ENCODE measurements at regions not wholly inside any gene's neighbourhood (a gene's known extent, or its start where the extent isn't known, plus 50 kb on each side); places are given as distances from the start of the nearest gene placed in this dataset.
"Not testable (repeated sequence)": the region's sequence is repeated elsewhere in the genome, so short reads cannot be mapped to it uniquely, and the experiment has no call there.

- no peak for DNase-seq (ENCODE audit: low spot score in 2 of 2)
- Mint-ChIP-seq H3K9me3 (peaks cover 30% of the 10 kb centered on the region), H3K36me3 (ENCODE audit: insufficient read depth) (peaks cover 3% of the 10 kb centered on the region), H3K27me3 (peaks cover 12% of the 10 kb centered on the region), H3K4me3 (no peak overlapping the region), H3K4me1 (no peaks in the 10 kb centered on the region), H3K27ac (ENCODE audit: low read depth) (no peak overlapping the region)
- no peak for ATAC-seq (replicated peaks; ENCODE audit: extremely low read depth, poor library complexity, severe bottlenecking)
Observed at GRCh38 chr5:82975812-82976211, 101.4 kb downstream of the TMEM167A start.

GRCh38 chr5:82975396-82975795 is 101.8 kb downstream of the TMEM167A start:
- ATAC-seq (replicated peaks; ENCODE audit: extremely low read depth, poor library complexity, severe bottlenecking) (no peak), DNase-seq (ENCODE audit: low spot score in 2 of 2) (no peak)
- Mint-ChIP-seq H3K4me1 (no peaks in the 10 kb centered on the region), H3K36me3 (ENCODE audit: insufficient read depth) (peaks cover 3% of the 10 kb centered on the region), H3K9me3 (peaks cover 30% of the 10 kb centered on the region), H3K27me3 (peaks cover 12% of the 10 kb centered on the region), H3K4me3 (no peak overlapping the region), H3K27ac (ENCODE audit: low read depth) (no peak overlapping the region)

GRCh38 chr5:82974346-82974745 is 102.8 kb downstream of the TMEM167A start:
- not testable (repeated sequence) for H3K27me3 Mint-ChIP-seq; H3K4me1 Mint-ChIP-seq; H3K36me3 Mint-ChIP-seq (ENCODE audit: insufficient read depth); DNase-seq (ENCODE audit: low spot score in 2 of 2); H3K4me3 Mint-ChIP-seq; H3K27ac Mint-ChIP-seq (ENCODE audit: low read depth); ATAC-seq (replicated peaks; ENCODE audit: extremely low read depth, poor library complexity, severe bottlenecking)
- peaks cover 27% of the 10 kb centered on the region for H3K9me3 Mint-ChIP-seq

GRCh38 chr5:82971901-82972300 is 105.3 kb downstream of the TMEM167A start:
- Mint-ChIP-seq H3K36me3 (ENCODE audit: insufficient read depth) (peaks cover 3% of the 10 kb centered on the region), H3K4me1 (no peaks in the 10 kb centered on the region), H3K27ac (ENCODE audit: low read depth) (no peak overlapping the region), H3K27me3 (no peaks in the 10 kb centered on the region), H3K4me3 (no peak overlapping the region), H3K9me3 (peaks cover 22% of the 10 kb centered on the region)
- no peak for ATAC-seq (replicated peaks; ENCODE audit: extremely low read depth, poor library complexity, severe bottlenecking)
- DNase-seq (ENCODE audit: low spot score in 2 of 2) = no peak

- peaks cover 17% of the 10 kb centered on the region for H3K9me3 Mint-ChIP-seq
- not testable (repeated sequence) for ATAC-seq (replicated peaks; ENCODE audit: extremely low read depth, poor library complexity, severe bottlenecking); H3K27me3 Mint-ChIP-seq; H3K27ac Mint-ChIP-seq (ENCODE audit: low read depth); H3K4me3 Mint-ChIP-seq; H3K36me3 Mint-ChIP-seq (ENCODE audit: insufficient read depth); H3K4me1 Mint-ChIP-seq; DNase-seq (ENCODE audit: low spot score in 2 of 2)
Observed at GRCh38 chr5:82971034-82971806, 106.0 kb downstream of the TMEM167A start.

- H3K4me1 Mint-ChIP-seq; H3K4me3 Mint-ChIP-seq; H3K9me3 Mint-ChIP-seq; H3K36me3 Mint-ChIP-seq (ENCODE audit: insufficient read depth); H3K27ac Mint-ChIP-seq (ENCODE audit: low read depth); ATAC-seq (replicated peaks; ENCODE audit: extremely low read depth, poor library complexity, severe bottlenecking); H3K27me3 Mint-ChIP-seq; DNase-seq (ENCODE audit: low spot score in 2 of 2): not testable (repeated sequence)
Observed at GRCh38 chr5:82969221-82969976, 107.8 kb downstream of the TMEM167A start.

GRCh38 chr5:82967072-82967471 is 110.1 kb downstream of the TMEM167A start:
- no peaks in the 10 kb centered on the region for H3K27me3 Mint-ChIP-seq
- no peaks in the 10 kb centered on the region for H3K4me1 Mint-ChIP-seq
- no peak for ATAC-seq (replicated peaks; ENCODE audit: extremely low read depth, poor library complexity, severe bottlenecking)
- H3K9me3 Mint-ChIP-seq = no peaks in the 10 kb centered on the region
- no peak overlapping the region for H3K27ac Mint-ChIP-seq (ENCODE audit: low read depth)
- H3K4me3 Mint-ChIP-seq = no peak overlapping the region
- no peak for DNase-seq (ENCODE audit: low spot score in 2 of 2)
- H3K36me3 Mint-ChIP-seq (ENCODE audit: insufficient read depth) = peaks cover 3% of the 10 kb centered on the region

GRCh38 chr5:82959466-82959865 is 117.7 kb downstream of the TMEM167A start:
- Mint-ChIP-seq H3K9me3 (peaks cover 18% of the 10 kb centered on the region), H3K4me3 (no peak overlapping the region), H3K4me1 (no peaks in the 10 kb centered on the region), H3K36me3 (ENCODE audit: insufficient read depth) (no peaks in the 10 kb centered on the region), H3K27me3 (no peaks in the 10 kb centered on the region), H3K27ac (ENCODE audit: low read depth) (no peak overlapping the region)
- ATAC-seq (replicated peaks; ENCODE audit: extremely low read depth, poor library complexity, severe bottlenecking) (no peak), DNase-seq (ENCODE audit: low spot score in 2 of 2) (no peak)

- H3K9me3 Mint-ChIP-seq = peaks cover 18% of the 10 kb centered on the region
- ATAC-seq (replicated peaks; ENCODE audit: extremely low read depth, poor library complexity, severe bottlenecking) (no peak), DNase-seq (ENCODE audit: low spot score in 2 of 2) (no peak)
- H3K4me1 Mint-ChIP-seq = no peaks in the 10 kb centered on the region
- no peak overlapping the region for H3K27ac Mint-ChIP-seq (ENCODE audit: low read depth)
- no peaks in the 10 kb centered on the region for H3K27me3 Mint-ChIP-seq
- no peaks in the 10 kb centered on the region for H3K36me3 Mint-ChIP-seq (ENCODE audit: insufficient read depth)
- no peak overlapping the region for H3K4me3 Mint-ChIP-seq
Observed at GRCh38 chr5:82956600-82956999, 120.6 kb downstream of the TMEM167A start.

- peaks cover 21% of the 10 kb centered on the region for H3K9me3 Mint-ChIP-seq
- H3K4me1 Mint-ChIP-seq = no peaks in the 10 kb centered on the region
- H3K4me3 Mint-ChIP-seq = no peak overlapping the region
- H3K27me3 Mint-ChIP-seq = no peaks in the 10 kb centered on the region
- H3K27ac Mint-ChIP-seq (ENCODE audit: low read depth) = no peak overlapping the region
- H3K36me3 Mint-ChIP-seq (ENCODE audit: insufficient read depth) = no peaks in the 10 kb centered on the region
- DNase-seq (ENCODE audit: low spot score in 2 of 2) (no peak), ATAC-seq (replicated peaks; ENCODE audit: extremely low read depth, poor library complexity, severe bottlenecking) (no peak)
Observed at GRCh38 chr5:82952326-82952725, 124.9 kb downstream of the TMEM167A start.

GRCh38 chr5:82944267-82944666 is 132.9 kb downstream of the TMEM167A start:
- not testable (repeated sequence) for H3K4me3 Mint-ChIP-seq; H3K36me3 Mint-ChIP-seq (ENCODE audit: insufficient read depth); H3K27ac Mint-ChIP-seq (ENCODE audit: low read depth); H3K27me3 Mint-ChIP-seq; DNase-seq (ENCODE audit: low spot score in 2 of 2); H3K4me1 Mint-ChIP-seq; ATAC-seq (replicated peaks; ENCODE audit: extremely low read depth, poor library complexity, severe bottlenecking)
- peaks cover 16% of the 10 kb centered on the region for H3K9me3 Mint-ChIP-seq

GRCh38 chr5:82942083-82942881 is 134.9 kb downstream of the TMEM167A start:
- no peak overlapping the region for H3K27ac Mint-ChIP-seq (ENCODE audit: low read depth)
- no peaks in the 10 kb centered on the region for H3K36me3 Mint-ChIP-seq (ENCODE audit: insufficient read depth)
- no peaks in the 10 kb centered on the region for H3K27me3 Mint-ChIP-seq
- H3K4me1 Mint-ChIP-seq = no peaks in the 10 kb centered on the region
- ATAC-seq (replicated peaks; ENCODE audit: extremely low read depth, poor library complexity, severe bottlenecking) = no peak
- H3K9me3 Mint-ChIP-seq = peaks cover 10% of the 10 kb centered on the region
- no peak overlapping the region for H3K4me3 Mint-ChIP-seq
- DNase-seq (ENCODE audit: low spot score in 2 of 2) = no peak

All from central memory CD8-positive, alpha-beta T cell (primary cell).